ENCODE measurements at regions not wholly inside any gene's neighbourhood (a gene's known extent, or its start where the extent isn't known, plus 50 kb on each side); places are given as distances from the start of the nearest gene placed in this dataset.

GRCh38 chr5:58122848-58123392, 337.0 kb downstream of the PLK2 start:
- no peaks in the 10 kb centered on the region for H3K9me3 Mint-ChIP-seq
- H3K4me3 Mint-ChIP-seq, result no peak overlapping the region
- H3K36me3 Mint-ChIP-seq (ENCODE audit: low read depth), result no peaks in the 10 kb centered on the region
- TF ChIP-seq CTCF (conservative IDR thresholded peaks at IDR 0.05), result no peak
- H3K27me3 Mint-ChIP-seq (ENCODE audit: low read depth), result no peaks in the 10 kb centered on the region
- H3K4me1 Mint-ChIP-seq, result peaks cover 9% of the 10 kb centered on the region
- no peak overlapping the region for H3K27ac Mint-ChIP-seq (ENCODE audit: unreplicated experiment)
- DNase-seq (ENCODE audit: low read depth, low spot score), result no peak

- Mint-ChIP-seq H3K4me1 (peaks cover 9% of the 10 kb centered on the region), H3K9me3 (no peaks in the 10 kb centered on the region), H3K27me3 (ENCODE audit: low read depth) (no peaks in the 10 kb centered on the region), H3K27ac (ENCODE audit: unreplicated experiment) (no peak overlapping the region), H3K4me3 (no peak overlapping the region), H3K36me3 (ENCODE audit: low read depth) (no peaks in the 10 kb centered on the region)
- TF ChIP-seq CTCF (conservative IDR thresholded peaks at IDR 0.05), result no peak
- no peak for DNase-seq (ENCODE audit: low read depth, low spot score)
These were observed 337.7 kb downstream of the PLK2 start for GRCh38 chr5:58122157-58122556.

- no peaks in the 10 kb centered on the region for H3K9me3 Mint-ChIP-seq
- DNase-seq (ENCODE audit: low read depth, low spot score), result no peak
- no peaks in the 10 kb centered on the region for H3K27me3 Mint-ChIP-seq (ENCODE audit: low read depth)
- peaks cover 9% of the 10 kb centered on the region for H3K4me1 Mint-ChIP-seq
- H3K27ac Mint-ChIP-seq (ENCODE audit: unreplicated experiment), result no peak overlapping the region
- no peak for TF ChIP-seq CTCF (conservative IDR thresholded peaks at IDR 0.05)
- H3K4me3 Mint-ChIP-seq, result no peak overlapping the region
- H3K36me3 Mint-ChIP-seq (ENCODE audit: low read depth), result no peaks in the 10 kb centered on the region
These were observed 338.5 kb downstream of the PLK2 start for GRCh38 chr5:58121391-58121790.

GRCh38 chr5:58117542-58117941, 342.3 kb downstream of the PLK2 start:
- Mint-ChIP-seq H3K27ac (ENCODE audit: unreplicated experiment) (no peak overlapping the region), H3K36me3 (ENCODE audit: low read depth) (no peaks in the 10 kb centered on the region)

GRCh38 chr5:58116346-58116745, 343.5 kb downstream of the PLK2 start:
- H3K36me3 Mint-ChIP-seq (ENCODE audit: low read depth), result no peaks in the 10 kb centered on the region
- no peaks in the 10 kb centered on the region for H3K27me3 Mint-ChIP-seq (ENCODE audit: low read depth)
- H3K9me3 Mint-ChIP-seq, result peaks cover 2% of the 10 kb centered on the region
- no peak for TF ChIP-seq CTCF (conservative IDR thresholded peaks at IDR 0.05)
- H3K27ac Mint-ChIP-seq (ENCODE audit: unreplicated experiment), result no peak overlapping the region
- no peak overlapping the region for H3K4me3 Mint-ChIP-seq
- no peaks in the 10 kb centered on the region for H3K4me1 Mint-ChIP-seq
- no peak for DNase-seq (ENCODE audit: low read depth, low spot score)

More at GRCh38 chr5:58117542-58117941, 342.3 kb downstream of the PLK2 start:
- Mint-ChIP-seq H3K9me3 (peaks cover 2% of the 10 kb centered on the region), H3K4me3 (no peak overlapping the region), H3K27me3 (ENCODE audit: low read depth) (no peaks in the 10 kb centered on the region), H3K4me1 (peaks cover 7% of the 10 kb centered on the region)
- no peak for TF ChIP-seq CTCF (conservative IDR thresholded peaks at IDR 0.05)
- DNase-seq (ENCODE audit: low read depth, low spot score), result no peak
